HG03521 (cell line): ENCODE measurements at regions not wholly inside any gene's neighbourhood (a gene's known extent, or its start where the extent isn't known, plus 50 kb on each side); places are given as distances from the start of the nearest gene placed in this dataset.

Experiments used
- ATAC-seq: cut with Tn5 transposase; IDR thresholded peaks from one replicate; pipeline ENCODE4 v1.9.1; 2021; ENCODE audit warnings: mild to moderate bottlenecking, moderate library complexity; ENCODE audit not compliant: unreplicated experiment

DNA sequence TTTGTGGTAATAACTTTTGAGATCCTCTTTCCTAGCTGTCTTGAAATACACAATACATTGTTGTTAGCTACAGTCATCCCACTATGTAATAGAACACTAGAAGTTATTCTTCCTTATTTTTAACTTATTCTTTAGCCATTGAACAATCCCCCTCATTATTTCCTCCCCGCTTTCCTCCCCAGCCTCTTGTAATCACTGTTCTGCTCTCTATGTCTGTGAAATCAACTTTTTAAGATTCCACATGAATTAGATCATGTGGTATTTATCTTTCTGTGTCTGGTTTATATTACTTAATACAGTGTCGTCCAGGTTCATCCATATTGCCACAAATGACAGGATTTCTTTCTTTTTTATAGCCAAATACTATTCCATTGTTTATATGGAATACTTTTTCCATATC lies 72.9 kb downstream of the SLC10A2 start:
- no peak for ATAC-seq

DNA sequence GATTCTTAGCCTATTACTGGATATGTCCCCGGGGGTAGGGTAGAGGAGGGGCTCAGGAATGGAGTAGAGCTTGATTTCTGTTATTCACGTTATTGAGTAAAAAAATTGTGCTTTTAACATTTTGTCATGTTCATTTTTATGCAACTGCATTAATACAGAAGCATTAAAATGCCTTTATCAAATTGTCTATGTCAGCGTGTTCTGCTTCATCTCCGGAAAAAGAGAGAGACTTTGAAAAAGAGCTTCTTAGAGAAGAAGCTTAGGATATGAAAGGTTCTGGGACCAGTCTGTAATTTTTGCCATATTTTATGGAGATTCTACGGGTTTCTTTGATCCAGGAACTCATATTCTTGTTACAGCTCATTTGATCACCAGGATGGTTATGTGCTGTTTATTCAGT lies 82.0 kb downstream of the SLC10A2 start:
- no peak for ATAC-seq

DNA sequence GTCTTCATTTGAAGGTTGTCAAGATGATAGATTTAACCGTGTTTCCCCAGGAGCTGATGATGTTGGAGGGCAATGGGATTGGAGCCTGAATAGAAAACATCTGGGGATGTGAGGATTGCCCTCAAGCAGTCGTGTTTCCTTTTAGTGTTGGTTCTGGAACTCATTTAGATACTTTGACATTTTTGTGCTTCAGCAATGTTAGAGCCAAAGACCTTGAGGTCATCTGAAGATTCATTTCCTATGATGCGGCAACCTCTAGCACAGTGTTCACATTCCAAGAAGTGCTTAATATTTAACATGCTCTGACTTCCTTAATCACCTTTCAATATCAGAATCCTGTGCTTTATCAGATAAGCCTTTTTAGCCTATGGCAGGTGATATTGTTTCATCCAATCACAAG lies 82.7 kb downstream of the SLC10A2 start:
- ATAC-seq = no peak

DNA sequence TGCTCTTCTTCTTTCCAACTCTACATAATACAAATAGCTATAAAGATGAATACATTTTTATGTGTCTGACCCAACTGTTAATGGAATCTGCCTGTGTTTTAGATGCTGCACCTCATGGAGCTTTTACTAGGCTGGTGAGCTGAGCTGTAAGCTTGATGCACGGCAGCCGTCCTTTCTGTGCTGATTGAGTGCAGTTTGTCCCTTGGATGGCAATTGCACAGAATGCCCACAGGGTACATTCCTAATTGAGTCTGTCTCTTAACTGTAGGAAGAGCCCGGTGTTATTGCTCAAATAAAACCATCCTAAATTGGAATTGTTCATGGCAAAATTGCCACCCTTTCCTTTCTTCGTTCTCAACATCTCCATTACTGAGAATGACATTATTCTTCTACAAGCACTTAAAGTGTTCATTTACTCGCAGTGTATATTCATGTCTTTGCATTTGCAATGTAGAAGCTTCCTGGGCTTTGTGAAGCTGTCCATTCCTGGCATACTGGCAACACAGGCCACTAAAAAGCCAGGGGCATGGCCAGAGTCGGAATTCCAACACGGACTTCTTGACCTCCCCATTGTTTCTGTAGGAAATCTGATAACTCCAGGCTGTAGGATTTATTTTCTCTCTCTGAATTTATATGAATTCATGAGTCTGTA lies 85.8 kb downstream of the SLC10A2 start:
- no peak for ATAC-seq

DNA sequence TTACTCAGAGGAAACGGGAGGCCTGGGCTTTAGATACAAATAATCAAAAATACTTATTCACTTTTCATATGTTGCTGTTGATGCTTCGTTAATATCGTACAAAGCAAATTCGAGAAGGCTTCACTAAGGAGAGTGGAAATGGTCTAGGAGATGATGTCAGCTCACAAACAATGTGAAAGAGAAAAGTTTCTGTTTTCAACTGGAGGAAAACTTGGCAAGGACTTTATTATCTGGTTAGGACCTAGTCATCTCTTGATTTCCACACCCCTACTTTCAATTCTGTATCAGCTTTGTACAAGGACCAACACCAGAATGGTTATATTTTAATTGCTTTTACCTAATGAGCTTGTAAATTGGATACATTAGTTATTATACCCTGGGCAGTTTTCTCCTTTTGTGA lies 88.0 kb downstream of the SLC10A2 start:
- ATAC-seq = no peak

DNA sequence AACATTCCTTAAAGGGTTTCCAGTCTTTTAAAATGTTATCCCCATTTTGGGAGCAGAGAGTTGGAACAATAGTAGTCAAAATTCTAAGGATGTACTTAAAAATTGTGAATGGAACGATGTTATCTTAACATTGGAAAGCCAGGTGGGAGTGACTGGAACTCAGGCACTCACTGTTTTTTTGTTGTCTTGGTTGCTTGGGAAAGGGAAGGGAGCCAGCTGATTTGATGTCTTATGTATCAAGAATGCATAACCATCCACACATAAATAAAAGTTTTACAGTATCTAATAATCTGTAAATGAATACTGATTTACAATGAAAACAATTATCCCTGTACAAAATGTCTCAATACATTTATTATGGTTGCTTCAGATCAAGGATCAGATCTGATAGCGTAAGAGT lies 88.7 kb downstream of the SLC10A2 start:
- ATAC-seq = no peak

DNA sequence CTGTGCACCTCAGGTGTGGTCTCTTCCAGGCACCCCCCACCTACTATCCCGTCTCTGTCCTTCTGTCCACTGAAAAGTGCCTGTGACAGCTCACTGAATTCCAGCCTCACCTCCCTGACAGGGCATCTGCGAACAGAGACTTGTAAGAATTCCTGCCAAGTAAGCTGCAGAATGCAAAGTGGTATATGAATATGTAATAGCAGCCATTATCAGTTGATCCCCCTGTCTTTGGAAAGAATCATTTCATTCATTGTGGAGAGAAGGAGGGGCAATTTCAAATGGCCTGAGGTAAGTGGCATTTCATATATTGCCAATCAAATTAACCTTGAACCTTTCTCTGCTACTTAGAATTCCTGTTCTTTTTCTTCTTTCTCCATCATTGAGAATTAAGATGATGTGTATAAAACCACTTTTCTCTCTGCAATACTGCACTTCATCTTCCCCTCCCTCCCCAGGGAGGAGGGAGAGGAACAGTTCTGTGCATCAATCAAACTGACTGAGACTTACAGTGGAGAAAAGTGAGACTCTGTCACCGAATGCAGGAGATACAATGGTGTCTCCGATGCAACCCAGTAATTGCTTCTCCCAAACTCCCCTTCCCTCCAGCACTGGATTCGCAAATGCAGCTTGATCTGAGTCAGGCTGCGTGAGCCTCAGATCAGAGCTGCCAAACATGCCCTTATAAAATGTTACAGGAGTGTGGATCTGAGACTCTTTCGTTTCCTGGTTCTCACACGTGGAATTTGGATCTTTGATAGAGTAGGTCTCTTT lies 91.7 kb downstream of the SLC10A2 start:
- no peak for ATAC-seq

DNA sequence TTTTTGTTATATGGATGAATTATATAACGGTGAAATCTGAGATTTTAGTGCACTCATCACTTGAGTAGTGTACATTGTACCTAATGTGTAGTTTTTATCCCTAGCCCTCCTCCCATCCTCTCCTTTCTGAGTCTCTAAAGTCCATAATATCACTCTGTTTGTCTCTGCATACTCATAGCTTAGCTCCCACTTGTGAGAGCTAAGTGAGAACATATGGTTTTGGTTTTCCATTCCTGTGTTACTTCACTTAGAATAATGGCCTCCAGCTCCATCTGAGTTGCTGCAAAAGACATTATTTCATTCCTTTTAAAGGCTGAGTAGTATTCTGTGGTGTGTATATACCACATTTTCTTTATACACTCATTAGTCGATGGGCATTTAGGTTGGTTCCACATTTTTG lies 94.0 kb downstream of the SLC10A2 start:
- ATAC-seq = no peak

DNA sequence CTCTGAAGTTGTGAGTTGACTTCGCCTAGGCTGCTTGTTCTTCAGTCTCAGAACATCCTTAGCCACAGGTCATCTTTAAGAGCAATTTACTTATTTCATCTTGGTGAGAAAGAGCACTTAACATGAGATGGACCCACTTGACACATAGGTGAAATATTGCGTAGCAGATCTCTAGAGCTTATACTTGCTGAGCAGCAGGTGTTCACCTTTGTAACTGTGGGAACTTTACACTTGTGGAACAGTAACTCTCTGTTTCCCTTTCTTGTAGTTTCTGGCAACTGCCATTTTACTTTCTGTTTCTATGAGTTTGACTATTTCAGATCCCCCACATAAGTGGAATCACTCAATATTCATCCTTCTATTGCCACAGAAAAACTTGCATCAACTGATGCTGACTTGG lies 95.7 kb downstream of the SLC10A2 start:
- ATAC-seq = peak; percentile 84

DNA sequence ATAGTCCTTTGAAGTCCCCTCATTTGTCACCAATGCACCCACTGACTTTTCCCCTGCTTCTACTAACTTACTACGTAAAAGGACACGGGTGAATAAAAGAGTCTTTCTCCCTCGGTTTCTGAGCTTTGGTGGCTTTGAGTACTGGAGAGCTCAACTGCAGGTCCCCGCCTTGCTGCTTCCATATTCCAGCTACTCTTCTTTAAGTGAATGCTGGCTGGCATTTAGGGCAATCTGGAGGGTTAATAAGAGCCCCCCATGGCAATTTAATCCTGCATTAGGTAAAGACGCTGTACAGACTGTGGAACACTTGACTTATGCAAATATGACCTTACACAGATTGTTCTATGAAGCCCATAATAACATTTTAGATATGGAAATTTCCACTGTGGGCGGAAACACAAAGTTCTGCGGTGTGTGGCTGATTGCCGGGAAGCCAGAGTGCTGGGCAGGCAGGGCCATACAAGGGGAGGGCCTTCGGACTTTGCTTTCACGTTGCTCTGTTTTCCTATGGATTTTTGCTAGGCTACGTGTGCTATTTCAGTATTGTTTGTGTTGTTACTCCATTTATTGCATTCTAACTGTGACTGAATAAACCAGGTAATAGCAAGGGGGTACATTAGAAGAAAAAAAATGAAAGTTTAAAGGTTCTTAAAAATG lies 97.5 kb downstream of the SLC10A2 start:
- peak; percentile 34 for ATAC-seq

DNA sequence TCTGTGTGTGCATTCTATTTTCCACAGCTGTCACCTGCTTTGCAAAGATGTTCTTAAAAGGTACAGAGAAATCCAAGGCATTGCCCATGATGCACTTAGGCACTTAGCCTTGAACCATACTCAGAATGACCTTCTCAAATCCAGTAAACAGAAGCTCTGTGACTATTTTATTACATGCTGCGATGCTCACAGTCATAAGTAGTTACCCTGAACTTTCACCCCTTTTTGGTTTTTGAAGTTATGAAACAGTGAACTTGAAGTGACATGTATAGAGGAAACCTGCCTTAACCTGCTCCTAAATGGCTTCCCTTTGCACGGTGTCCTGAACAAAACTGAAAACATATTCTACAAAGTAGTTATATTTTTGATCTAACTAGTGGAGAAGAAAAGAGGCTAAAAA lies 100.4 kb downstream of the SLC10A2 start:
- ATAC-seq = no peak

DNA sequence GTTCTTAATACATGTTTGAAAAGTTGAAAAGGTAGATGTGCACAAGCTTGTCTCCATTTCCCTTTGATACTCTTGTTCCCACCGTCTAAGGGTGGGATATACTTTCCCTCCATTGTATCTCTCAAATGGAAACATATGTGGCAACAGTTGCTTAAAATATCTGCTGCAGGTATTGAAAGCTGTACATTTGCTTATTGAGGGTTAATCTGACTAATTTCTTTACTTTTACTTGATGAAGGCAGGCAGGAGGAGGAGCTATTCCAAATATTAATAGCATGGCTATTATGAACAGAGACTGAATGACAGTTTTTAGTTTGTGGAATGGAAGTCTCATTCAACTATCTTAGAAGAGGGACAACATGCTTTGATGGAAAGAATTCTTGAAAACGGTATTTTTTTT lies 103.8 kb downstream of the SLC10A2 start:
- no peak for ATAC-seq

DNA sequence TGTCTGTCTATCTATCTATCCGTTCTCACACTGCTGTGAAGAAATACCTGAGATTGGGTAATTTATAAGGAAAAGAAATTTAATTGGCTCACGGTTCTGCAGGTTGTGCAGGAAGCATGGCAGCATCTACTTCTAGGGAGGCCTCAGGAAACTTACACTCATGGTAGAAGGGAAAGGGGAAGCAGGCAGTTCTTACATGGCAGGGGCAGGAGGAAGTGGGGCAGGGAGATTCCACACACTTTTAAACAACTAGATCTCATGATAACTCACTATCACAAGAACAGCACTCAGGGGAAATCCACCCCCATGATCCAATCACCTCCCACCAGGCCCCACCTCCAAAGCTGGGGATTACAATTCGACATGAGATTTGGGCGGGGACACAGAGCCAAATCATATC lies 105.3 kb downstream of the SLC10A2 start:
- no peak for ATAC-seq

DNA sequence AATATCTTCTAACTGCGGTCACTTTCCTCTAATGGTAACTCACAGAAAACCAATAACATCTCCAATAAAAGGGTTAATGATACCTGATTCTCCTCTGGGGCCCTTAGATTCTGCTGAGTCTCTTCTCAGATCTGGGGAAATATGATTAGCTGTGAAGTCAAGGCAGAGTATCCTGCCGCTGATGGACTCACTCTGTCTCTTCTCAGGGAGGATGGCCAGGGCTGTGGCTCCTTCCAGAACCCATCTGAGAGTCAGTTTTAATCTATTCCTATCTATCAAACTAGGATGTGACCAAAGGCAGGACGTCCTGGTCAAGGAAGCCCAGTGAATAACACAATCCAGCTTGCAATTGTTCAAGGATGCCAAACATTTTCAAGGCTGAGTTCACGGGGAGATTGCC lies 109.8 kb downstream of the SLC10A2 start:
- ATAC-seq = no peak

DNA sequence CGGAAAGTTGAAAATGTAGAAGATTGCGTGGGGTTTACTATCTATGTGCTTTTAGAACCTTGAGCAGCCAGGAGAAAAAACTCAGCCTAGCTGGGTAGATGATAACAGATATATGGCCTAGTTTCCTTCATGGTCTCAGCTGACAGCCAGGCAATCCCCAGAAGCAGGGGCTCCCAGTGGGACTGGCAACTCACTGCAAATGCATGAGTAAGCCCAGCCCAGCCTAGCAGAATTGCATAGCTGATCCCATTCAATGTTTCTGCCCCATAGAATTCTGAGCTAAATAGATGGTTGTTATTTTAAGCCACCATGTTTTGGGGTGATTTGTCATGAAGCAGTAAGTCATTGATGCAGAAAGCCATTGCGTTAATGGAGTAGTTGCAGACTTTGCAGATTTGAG lies 108.5 kb downstream of the ERCC5 start:
- ATAC-seq = no peak

DNA sequence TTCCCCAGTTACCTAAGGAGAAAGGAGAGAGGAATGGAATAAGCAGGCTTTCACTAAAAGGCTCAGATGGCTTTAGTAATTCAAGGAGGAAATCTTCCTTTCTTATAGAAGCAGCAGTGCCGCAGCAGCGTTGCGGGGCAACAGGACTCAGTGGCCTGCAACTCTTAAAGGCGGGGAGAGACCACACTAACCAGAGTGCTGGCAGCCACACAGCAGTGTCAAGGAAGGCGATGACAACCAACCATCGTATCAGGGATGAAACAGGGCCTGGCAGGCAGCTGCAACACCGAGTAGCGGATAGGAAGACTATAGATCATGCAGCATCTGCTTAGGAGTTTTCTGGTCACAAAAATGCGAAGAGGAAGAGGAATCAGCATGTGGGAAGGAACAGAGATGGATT lies 106.0 kb downstream of the ERCC5 start:
- no peak for ATAC-seq

DNA sequence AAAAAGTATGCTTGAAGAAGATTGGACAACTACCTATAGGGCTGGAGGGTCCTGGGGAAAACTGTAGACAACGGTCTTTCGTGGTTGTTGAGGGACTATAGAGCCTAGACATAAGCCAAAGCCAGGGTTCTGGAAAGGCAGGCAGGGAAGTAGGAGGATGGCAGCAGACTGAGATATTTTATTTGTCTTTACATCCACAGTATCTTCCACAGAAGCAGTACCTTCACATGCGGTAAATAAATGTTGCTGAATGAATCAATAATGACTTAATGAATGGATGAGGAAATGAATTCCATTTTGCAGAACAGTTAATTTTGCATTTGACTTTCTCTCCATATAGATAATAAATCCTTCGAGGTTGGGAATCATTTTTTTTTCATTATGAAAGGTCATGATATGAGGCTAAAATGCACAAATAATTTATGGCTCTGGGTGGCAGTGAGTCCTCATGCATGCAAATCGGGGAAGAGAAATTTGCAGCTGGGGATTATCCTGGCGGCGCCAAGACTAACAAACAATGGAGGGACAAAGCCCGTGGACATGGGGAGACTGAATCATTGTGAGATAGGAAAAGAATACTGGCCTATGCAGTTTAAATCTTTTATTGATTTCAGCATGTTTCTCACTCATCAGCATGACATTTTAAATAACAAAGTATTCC lies 102.0 kb downstream of the ERCC5 start:
- no peak for ATAC-seq

DNA sequence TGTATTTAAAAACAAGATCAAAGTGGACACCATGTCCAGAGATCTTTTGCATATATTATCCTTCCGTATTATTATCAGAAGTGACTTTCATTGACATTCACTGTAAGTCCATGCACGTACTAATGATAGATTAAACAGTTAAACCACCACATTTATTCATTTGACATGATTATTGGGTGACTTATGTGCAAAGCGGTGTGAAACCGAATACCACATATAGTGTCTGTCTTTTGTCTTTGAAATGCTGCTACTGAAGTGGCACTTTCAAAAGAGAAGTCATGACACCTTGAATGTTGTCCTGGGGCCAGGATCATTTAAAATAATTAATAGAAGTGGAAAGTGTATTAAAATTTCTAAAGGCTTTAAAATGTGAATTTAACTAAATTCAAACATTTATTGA lies 100.1 kb downstream of the ERCC5 start:
- no peak for ATAC-seq

DNA sequence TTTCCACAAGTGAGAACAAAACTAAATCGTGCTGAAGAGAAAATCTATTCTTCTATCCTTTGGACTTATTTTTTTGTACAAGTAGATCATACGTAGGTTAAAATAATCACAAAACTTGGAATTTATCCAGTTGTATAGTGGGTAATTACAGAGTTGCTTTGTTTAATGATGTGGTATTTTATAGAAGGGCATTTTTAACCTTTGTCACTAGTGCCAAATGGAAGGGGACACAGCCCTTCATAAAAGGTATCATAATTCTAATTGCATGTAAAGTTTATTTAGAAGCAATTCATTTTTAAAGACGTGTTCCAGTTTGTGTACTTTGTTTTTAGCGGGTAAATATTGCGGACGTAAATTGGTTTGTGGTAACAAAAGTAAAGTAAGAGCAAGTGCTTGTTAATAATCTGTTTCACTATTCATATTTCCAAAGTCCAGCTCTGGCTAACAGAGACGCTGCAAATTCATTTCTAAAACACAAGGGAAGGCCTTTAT lies 99.5 kb downstream of the ERCC5 start:
- ATAC-seq = no peak

DNA sequence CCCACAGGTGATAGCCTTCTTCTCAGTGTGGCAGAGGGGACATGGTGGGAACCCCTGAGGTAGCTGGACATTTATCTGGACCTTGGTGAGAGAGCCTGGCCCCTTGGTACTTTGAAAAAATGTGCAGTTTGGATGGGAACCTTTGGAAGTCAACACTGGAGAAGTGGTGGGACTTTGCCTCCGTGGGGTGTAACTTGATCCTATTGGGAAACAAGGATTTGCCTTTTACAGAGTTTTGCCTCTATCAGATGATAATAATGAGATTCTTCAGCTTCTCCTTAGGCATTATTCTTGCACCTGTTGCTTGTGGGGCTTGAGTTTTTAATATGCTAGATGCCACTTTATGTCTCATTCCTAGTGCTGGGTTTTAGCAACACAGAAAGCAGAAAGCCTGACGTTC lies 99.0 kb downstream of the ERCC5 start:
- no peak for ATAC-seq

DNA sequence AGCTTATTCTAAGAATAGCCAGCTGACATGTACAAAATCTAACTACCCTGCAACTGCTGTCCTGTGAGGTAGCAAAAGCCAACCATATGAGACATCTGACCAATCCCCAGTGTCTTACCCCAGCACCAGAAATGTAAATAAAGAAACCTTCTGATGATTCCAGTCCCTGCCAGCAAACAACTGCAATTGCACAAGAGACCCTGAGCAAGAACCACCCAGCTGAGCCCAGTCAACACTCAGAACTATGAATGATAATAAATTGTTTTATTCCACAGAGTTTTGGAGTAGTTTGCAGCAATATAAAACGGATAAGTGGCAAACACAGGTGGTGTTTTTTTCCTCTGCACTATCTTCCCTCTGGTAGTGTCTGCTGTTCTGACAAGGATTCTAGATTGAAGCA lies 94.9 kb downstream of the ERCC5 start:
- no peak for ATAC-seq

DNA sequence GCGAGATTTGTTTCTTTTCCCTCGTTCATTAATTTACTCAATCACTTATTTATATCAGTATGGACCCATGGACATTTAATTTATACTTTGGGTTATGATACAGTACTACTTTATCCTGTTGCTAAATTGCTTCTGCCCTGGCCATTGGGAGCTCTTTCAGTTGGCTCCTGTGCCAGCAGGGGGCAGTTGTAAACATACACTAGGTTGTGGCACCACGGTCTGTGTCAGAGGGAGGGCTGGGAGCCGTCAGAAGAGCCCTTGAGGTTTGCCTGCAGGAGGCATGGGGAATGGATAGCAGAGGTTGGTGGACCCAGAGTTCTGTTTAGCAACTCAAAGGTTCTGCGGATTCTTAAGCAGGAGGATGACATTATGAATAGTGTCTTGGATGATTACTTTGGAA lies 94.3 kb downstream of the ERCC5 start:
- ATAC-seq = no peak
